Epithelial cell of proximal tubule (primary cell): ENCODE measurements at regions not wholly inside any gene's neighbourhood (a gene's known extent, or its start where the extent isn't known, plus 50 kb on each side); places are given as distances from the start of the nearest gene placed in this dataset.
"Not testable (repeated sequence)": the region's sequence is repeated elsewhere in the genome, so short reads cannot be mapped to it uniquely, and the experiment has no call there.

ENCODE experiments used
- DNase-seq: peaks from one replicate; pipeline ENCODE4 v3.0.0-alpha.2; 2011; ENCODE audit warnings: low read depth
- H3K4me3 ChIP-seq: 2 replicates; pipeline ENCODE4 v1.5.1; 2011; ENCODE audit warnings: low read depth, mild to moderate bottlenecking, low read length
- TF ChIP-seq, protein P1 (sequence below): conservative IDR thresholded peaks from 2 replicates; pipeline ENCODE4 v1.5.1; 2012; ENCODE audit warnings: low read depth, mild to moderate bottlenecking, low read length

DNA sequence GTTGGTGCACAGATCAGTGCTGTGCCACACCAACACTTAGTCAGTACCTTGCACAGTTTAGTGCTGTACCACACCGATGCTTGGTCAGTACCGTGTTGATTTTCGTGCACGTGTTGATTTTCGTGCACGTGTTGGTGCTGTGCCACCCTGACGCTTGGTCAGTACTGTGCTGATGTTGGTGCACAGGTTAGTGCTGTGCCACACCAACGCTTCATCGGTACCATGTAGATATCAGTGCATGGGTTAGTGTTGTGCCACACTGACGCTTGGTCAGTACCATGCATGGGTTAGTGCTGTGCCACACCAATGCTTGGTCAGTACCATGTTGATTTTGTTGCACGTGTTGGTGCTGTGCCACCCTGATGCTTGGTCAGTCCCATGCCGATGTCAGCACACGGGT lies 103.5 kb downstream of the NPIPB11 start:
- DNase-seq = no peak
- H3K4me3 ChIP-seq = no peak overlapping the region
- TF ChIP-seq, protein P1, sequence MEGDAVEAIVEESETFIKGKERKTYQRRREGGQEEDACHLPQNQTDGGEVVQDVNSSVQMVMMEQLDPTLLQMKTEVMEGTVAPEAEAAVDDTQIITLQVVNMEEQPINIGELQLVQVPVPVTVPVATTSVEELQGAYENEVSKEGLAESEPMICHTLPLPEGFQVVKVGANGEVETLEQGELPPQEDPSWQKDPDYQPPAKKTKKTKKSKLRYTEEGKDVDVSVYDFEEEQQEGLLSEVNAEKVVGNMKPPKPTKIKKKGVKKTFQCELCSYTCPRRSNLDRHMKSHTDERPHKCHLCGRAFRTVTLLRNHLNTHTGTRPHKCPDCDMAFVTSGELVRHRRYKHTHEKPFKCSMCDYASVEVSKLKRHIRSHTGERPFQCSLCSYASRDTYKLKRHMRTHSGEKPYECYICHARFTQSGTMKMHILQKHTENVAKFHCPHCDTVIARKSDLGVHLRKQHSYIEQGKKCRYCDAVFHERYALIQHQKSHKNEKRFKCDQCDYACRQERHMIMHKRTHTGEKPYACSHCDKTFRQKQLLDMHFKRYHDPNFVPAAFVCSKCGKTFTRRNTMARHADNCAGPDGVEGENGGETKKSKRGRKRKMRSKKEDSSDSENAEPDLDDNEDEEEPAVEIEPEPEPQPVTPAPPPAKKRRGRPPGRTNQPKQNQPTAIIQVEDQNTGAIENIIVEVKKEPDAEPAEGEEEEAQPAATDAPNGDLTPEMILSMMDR = no peak

DNA sequence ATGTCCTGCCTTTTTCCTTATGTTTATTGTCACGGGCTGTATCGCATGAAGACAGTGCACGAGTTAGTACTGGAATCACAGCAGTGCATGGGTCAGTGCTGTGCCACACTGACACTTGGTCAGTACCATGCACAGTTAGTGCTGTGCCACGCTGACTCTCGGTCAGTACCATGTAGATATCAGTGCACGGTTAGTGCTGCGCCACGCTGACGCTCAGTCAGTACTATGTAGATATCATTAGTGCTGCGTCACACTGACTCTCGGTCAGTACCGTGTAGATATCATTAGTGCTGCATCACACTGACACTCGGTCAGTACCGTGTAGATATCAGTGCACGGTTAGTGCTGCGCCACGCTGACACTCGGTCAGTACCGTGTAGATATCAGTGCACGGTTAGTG lies 104.1 kb downstream of the NPIPB11 start:
- not testable (repeated sequence) for H3K4me3 ChIP-seq, DNase-seq

DNA sequence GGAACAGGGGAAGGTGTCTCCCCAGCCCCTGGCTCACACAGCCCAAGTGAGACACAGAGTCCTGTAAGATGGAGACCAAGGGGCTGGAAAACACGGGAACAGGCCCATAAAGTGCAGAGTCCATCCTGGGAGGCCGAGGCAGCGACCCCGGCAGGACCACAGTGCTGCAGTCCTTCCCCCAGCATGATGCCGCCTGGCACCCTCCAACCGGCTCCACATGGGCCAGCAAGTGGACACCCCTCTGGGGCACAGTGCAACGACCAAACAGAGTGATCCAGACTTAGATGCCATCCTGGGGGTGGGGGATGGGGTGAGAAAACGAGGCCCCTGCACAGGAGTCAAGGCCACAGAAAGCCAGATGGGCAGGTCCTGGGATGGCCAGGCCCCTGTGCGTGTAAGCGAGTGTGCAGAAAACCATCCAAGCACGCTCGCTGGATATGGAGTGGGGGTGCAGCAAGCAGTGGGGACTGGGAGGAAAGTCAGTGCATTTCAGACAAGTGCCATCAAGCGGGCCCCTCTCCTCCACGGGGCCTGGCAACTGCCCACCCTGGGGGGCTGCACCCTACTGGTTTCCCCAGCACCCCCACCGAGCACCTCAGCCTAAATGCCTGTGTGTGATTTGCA lies 104.7 kb downstream of the NPIPB11 start:
- H3K4me3 ChIP-seq, DNase-seq: not testable (repeated sequence)

DNA sequence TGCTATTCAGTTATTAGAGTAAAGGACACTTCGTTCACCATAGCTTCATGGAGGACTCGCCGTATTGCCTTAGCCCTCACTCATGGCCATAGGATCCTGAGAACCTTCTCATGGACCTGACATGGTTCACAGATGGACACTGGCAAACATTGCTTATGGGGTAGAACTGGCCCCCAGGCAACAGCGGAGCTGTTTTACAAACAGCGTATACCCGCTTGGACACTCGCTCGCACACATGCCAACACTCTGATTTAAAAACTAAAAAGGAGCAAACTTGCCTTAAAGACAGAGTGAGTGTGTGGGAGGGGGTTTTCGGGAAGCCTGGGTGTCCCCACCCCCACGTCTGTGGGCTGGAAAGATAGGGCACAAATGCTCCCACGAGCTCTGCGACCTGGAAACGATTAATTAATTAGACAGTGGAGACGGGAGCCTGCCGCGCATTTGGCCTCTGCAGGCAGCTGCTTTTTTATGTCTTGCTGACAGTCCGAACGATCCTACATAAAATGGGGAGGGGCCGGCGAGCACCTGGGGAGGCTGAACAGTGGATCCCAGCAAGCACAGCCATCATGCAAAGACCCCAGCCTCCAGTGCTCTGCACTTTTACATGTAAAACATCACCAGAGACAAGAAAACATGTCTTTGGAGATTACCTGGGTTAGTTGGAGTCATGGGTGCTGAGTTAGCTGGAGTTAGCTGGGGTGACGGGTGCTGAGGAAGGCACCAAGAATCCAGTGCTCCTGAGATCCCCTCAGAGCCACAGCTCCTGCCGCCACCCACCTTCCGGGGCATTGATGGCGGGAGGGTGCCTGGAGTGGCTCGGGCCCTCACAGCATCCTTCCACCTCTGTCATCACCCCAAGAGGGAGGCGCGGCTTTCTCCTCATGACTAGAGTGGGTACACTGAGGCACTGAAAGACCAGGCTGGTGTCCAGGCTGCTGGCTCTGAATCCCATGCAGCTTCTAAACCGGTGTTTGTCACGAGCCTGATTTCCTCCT lies 105.7 kb downstream of the NPIPB11 start:
- H3K4me3 ChIP-seq, DNase-seq: not testable (repeated sequence)

DNA sequence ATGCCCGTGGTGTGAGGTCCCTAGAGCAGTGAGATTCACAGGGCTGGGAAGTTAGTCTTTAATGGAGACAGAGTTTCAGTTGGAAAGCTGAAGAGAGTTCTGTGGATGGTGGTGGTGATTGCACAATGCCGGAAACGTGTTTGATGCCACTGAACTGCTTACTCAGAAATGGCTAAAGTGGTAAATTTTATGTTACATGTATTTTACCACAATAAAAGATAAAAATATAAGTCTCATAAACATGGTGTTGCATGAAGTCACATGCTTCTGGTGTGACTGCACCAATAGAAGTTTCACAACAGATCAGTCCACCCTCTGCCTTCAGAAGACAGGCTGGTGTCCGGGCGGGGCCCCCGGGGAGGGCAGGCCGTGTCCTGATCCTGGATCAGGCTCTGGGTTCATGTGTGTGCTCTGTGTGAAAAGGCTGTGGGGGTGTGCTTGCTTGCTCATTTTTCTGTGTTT lies 106.5 kb downstream of the NPIPB11 start:
- not testable (repeated sequence) for H3K4me3 ChIP-seq, DNase-seq

DNA sequence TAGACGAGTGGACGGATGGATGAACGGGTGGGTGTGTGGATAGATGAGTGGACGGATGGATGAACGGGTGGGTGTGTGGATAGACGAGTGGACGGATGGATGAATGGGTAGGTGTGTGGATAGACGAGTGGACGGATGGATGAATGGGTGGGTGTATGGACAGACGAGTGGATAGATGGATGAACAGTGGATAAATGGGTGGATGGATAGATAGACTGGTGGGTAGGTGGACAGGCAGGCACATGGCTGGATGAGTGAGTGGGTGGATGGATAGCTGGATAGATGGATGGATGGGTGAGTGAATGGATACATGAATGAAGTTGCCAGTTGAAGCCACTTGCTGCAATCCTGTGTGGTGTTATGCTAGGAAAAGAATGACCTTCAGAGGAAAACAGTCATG lies 107.5 kb downstream of the NPIPB11 start:
- not testable (repeated sequence) for DNase-seq

DNA sequence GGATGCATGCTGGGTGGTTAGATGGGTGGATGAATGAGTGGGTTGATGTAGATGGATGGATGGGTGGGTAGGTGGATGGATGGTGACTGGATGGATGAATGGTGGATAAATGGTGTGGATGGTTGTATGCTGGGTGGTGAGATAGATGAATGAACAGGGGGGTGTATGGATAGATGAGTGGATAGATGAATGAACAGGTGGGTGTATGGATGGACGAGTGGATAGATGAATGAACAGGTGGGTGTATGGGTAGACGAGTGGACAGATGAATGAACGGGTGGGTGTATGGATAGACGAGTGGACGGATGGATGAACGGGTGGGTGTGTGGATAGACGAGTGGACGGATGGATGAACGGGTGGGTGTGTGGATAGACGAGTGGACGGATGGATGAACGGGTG lies 108.2 kb downstream of the NPIPB11 start:
- not testable (repeated sequence) for H3K4me3 ChIP-seq, DNase-seq

More for the DNA sequence above, 107.5 kb downstream of the NPIPB11 start:
- not testable (repeated sequence) for H3K4me3 ChIP-seq

DNA sequence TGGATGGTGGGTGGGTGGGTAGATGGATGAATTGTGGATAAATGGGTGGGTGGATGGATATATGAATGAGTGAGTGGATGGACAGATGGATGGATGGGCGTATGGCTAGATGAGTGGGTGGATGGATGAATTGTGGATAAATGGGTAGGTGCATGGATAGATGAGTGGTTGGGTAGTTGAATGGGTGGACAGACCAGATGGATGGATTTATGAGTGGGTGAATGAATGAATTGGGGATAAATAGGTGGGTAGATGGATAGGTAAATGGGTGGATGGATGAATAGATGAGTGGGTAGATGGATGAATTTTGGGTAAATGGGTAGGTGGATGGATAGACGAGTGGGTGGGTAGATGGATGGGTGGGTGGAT lies 108.7 kb downstream of the NPIPB11 start:
- DNase-seq, H3K4me3 ChIP-seq: not testable (repeated sequence)

DNA sequence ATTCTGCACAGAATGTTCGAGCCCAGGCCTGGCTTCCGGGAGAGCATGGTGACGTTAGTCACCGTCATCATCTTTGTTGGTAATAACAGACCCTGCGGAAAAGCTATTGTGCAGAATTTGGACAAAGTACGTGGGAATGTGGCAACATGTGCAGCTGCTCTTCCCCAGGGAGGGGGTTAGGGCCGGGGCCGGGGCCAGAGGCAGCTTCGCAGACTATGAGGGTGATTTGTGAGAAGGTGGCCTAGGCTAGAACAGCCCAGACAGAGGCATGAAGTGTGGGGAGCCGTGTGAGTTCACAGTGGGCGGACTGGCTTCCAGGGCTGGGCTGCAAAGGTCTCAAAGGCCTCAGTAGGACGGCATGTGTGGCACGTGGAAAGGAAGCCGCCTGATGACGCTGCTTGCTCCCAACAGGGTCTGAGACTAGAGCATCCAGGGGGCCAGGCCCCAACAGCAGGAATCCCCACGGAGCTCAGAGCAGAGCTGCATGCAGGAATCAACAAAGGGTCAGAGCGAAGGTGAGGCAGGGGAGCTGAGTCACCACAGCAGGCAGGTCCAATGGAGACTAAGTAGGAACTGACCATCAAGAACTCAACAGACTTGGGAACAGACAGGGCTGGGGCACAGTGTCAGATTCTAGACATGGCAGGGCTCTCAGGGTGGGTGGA lies 109.2 kb downstream of the NPIPB11 start:
- DNase-seq, H3K4me3 ChIP-seq: not testable (repeated sequence)

DNA sequence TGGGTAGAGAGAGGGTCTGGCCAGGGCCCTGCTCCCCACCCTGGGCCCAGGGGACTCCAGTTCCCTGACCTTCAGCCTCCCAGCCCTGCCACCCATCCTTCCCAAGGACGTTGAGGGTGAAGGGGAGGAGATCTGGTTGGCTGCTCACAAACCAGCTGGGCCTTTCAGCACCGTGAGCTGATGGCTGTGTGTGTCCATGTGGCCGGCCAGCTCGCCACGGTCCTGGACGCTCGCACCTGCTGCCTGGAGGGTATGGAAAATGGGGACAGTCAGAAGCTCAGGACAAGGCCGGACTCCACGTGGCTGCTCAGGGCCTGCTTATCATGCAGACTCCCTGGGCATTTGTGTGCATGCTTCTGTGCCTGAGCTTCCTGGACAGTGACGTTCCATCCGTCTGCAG lies 110.3 kb downstream of the NPIPB11 start:
- not testable (repeated sequence) for DNase-seq, H3K4me3 ChIP-seq

DNA sequence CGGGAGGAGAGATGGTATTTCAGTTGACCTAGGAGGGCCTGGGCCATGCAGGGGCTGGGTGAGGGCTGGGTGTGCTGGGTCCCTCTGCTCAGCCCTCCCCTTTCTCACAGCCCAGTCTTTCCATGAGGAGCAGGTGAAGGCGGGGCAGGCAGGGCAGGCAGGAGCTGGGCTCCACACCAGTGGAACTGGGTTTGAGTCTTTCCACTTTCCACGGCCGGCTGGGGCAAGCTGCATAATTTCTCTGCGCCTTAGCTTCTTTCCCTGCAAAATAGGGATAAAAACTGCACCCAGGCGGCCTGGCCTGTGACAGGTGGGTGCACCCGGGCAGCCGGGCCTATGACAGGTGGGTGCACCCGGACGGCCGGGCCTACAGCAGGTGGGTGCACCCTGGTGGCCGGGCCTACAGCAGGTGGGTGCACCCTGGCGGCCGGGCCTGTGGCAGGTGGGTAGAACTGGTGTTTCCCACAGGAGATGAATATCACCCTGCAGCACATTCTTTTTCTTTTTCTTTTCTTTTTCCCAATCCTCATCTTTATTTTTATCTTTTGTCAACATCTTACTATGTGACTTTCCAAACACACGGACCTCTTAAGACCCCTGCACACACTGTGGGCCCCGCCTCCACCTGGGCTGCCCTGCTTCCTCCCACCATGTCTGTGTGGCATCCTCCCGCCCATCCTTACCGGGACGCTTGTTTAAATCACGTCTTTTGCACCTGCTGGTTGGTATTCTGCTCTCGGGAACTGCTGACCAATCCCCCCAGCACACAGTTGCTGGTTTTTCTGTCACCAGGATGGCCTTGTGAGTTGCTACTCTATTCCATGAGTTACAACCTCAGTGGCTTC lies 111.3 kb downstream of the NPIPB11 start:
- not testable (repeated sequence) for H3K4me3 ChIP-seq, DNase-seq

DNA sequence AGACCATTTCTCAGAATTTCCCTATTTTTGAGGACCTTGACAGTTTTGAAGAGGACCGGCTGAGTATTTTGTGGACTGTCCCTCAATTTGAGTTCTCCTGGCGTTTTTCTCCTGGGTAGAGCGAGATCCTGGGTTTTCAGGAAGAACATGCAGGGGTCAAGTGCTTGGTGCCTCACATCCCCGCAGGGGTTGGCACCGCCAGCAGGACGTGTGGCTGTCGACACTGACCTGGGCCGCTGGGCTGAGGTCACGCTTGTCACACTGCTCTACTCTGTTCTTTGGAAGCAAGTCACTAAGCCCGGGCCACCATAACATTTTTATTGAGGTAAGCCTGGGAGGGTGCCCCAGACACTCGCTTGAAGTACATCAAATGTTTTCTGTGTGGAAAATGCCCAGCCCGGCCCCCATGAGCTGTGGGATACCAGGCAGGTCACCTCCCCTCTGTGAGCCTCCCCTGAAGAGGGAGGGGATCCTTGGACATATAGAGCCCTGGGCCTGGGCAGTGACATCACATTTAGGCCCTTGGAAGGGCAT lies 112.0 kb downstream of the NPIPB11 start:
- H3K4me3 ChIP-seq = not testable (repeated sequence)

DNA sequence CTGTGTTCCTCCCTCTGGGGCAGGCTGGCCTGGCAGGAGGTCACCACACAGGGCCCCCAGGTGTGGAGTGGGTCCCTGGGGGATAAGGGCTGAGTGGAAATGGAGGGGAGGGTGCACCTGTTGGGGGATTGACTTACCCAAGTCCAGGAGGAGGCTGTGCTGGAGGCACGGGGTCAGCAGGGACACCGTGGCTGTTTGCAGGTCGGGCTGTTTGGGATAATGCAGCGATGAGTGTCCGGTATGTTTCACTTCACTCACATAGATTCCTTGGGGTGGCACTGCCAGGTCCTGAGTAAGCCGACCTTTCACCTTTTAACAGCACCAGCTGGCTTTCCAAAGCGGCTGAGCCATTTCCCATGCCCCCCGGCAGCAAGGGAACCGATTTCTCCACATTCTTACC lies 113.0 kb downstream of the NPIPB11 start:
- not testable (repeated sequence) for DNase-seq, H3K4me3 ChIP-seq

More for the DNA sequence above, 112.0 kb downstream of the NPIPB11 start:
- not testable (repeated sequence) for DNase-seq

DNA sequence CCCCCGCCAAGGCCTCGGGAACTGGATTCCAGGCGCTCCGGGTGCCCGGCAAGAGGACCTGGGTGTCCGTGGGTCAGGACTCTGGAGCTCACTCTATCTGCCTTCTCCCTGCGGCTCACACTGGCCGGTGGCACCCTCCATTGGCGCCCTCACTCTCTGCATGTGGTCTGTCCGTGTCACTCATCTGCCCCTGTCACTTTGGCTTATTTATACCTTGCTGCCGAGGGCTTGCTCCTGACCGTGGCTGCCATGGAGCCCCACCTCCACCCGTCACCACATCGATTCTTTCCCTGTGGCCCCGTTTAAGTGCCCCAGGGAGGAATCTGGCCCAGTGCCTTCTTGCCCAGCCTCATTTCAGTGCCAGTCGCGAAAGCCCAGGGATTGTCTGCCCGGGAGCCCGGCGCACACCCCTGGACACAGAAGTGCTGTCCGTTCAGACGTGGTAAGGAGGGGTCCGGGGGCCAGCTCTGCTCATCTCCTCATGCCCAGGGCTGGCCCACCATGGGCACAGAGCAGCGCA lies 113.5 kb downstream of the NPIPB11 start:
- not testable (repeated sequence) for H3K4me3 ChIP-seq, DNase-seq

DNA sequence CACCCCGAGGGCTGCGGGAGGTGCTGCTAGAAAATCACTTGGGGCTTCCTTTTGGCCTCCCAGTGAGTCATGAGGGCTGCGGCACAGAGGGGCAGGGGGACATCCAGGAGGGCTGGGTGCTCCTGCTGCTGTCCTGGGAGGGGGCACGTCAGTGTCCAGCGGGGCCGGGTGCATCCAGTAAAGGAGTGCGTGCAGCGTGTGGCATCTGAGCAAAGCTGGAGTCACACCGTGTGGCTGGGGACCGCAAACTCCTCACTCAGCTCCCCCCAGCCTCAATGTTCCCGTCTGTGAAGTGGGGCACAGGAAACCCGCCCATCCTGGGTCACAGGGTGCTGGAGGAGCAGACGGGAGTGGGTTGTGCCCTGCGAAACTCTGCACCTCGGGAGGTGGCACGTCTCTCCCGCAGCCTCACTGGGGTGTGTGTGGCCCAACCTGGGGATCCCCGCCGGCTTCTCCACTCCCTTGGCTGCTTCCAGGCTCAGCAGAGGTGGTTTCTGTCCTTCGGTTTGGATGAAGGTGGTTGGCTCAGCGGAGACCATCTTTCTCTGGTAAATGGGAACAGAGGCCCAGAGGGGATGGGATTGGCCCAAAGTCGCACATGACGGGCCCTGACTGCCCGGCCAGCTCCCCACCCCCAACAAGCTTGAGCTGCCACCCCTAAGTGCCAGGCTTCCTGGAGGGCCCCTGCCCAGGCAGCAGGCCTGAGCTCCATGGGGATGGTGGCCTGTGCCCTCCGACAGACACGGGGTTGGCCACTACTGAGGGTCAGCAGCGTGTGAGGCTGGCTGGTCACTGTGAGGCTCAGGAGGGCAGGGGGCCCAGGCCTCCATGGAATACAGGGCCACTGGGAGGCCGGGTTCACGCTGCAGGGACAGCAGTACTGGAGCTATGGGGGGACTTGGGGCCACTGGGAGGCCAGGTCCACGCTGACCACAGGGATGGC lies 114.9 kb downstream of the NPIPB11 start:
- H3K4me3 ChIP-seq, DNase-seq: not testable (repeated sequence)
